ENCODE measurements at regions not wholly inside any gene's neighbourhood (a gene's known extent, or its start where the extent isn't known, plus 50 kb on each side); places are given as distances from the start of the nearest gene placed in this dataset.
"Not testable (repeated sequence)": the region's sequence is repeated elsewhere in the genome, so short reads cannot be mapped to it uniquely, and the experiment has no call there.

DNA sequence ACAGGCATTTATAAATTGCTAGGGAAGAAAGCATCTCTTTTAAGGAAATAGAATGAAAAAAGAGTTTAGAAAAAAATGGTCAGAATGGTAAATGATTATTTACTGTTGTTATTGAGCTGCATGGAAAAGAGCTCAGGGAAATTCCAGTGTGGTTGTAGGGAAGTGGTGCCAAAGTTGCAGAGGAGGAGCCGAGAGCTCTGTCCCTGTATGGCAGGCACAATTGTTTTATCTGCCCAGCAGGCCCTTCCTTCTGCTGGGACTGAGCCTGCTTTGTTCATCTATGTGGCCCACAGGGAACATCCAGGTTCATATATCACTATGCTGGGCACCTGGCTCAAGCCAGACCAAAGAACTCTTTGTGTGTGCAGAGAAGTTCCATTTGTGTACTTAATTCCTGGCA lies 80.8 kb upstream of the AGAP1 start:
- no peak for DNase-seq

DNA sequence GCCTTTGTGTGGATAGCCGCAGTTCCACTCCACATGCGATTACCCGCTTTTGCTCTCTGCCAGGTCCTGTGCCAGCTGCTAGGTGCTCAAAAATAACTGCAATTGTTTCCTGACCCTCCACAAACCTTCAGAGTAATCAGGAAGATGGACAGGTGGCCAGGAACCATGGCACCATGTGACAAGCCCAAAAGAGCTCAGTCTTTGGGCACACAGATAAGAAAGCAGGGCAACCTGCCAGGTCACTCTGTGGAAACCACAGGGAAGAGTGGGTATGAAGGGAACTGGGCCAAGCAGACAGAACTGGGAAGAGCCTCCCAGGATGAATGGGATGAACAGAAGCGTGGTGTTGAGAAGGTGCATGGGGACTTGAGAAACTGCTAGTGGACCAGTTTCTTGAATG lies 79.4 kb upstream of the AGAP1 start:
- no peak for DNase-seq

DNA sequence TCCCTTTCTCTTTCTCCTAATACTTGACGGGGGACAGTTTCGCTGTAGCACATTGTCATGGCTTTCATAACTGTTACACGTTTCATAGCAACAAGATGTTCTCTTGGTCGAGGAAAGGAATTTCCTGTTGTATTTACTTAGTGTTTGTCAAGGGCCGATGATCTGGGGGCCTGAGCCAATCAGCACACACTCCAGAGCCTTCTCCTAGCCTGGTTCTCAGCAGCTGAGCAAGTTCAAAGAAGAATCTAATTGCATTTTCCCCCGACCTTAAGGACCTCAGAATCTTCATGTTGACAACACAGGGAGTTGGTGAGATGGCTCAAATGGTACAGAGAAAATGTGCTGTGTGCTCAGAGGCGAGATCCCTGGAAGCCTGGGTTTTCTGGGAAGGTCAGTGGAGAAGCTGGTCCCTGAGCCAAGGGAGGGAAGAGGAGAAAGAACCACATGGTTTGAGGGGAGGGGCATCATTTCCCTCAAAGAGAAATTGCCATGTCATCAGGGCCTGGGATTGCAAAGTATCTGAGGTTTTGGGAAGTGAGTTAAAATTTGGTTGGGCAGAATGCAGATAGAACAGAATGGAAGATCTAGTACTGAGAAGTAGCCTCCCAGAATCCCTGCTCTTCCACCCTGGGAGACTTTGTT lies 76.9 kb upstream of the AGAP1 start:
- DNase-seq = no peak

DNA sequence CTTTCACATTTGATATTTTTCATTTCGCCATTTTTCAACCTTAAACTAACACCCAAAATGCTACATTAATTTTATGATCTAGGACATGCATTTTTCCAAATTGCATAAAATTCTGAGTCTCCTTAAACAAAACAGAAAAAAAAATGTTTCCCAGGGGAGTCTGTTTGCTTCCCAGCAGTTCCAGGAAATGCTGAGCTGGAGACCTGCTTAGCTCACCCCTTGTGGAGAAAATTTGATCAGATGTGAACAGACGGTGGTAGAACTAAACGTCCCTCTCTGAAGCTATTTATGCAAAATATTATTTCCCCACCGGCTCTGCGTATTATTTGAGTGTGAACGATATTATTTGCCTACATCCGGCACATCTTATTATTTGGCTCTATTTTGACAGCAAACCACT lies 74.9 kb upstream of the AGAP1 start:
- no peak for DNase-seq

DNA sequence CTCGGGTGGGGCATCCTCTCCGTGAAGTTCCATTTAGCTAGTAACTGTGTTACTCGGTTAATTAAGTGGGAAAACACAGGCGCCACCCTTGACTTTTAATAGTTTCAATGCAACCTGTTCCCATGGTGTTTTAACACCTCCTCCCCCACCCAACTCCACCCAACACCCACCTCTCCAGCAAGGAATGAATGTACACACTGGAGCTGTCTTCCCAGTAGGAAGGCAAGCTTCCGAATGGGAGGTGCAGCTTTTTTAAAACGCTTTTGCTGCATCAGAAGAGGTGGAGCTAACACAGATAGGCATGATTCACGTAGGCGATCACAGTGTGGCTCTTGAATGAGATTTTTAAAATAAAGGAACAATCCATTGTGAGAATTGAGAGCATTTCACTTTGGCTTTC lies 73.8 kb upstream of the AGAP1 start:
- DNase-seq = no peak

DNA sequence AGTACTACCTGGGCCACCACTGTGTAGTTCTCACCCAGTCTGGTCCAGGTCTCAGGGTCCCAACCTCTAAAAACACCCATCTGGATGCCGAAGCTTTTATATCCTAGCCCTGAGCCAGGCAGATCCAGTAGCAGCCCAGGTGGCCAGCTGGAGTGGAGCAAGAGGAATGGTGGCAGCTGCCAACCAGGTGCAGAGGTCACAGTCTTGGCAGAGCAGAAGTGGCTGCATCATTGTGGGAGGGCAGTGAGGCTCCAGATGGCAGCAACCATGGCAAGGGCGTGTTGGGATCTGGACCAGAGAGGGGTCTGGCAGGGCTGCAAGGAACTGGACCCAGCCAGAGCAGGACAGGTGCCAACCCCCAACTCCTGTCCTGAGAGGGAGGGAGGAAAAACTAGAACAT lies 72.2 kb upstream of the AGAP1 start:
- DNase-seq = no peak

DNA sequence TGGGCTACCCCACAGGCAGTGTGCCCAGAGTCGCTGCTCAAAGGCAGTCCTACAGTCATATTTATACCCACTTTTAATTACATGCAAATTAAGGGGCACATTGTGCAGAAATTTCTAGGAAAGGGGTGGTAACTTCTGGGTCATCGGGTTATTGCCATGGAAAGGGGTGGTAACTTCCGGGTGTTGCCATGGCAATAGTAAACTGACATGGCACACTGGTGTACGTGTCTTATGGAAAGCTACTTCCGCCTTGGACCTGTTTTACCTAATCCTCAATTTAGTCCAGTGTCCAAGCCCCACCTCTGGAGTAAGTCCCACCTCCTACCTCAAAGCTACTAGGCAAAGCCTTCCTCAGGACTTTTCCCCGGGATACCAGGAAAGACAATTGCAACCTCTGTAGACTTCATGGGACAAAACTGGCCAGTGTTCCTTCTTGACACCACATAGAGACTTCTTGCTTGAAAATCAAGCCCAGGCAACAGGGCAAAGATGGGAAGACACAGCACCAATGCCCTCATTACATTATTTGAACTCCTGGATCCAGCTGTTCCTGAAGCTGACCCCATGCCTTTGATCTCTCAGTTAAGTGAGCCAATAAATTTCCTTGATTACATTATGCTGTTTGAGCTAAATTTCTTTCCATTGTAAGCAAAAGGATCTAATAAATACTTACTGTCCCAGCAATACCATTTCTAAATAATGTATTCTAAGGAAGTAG lies 63.3 kb upstream of the AGAP1 start:
- no peak for DNase-seq

DNA sequence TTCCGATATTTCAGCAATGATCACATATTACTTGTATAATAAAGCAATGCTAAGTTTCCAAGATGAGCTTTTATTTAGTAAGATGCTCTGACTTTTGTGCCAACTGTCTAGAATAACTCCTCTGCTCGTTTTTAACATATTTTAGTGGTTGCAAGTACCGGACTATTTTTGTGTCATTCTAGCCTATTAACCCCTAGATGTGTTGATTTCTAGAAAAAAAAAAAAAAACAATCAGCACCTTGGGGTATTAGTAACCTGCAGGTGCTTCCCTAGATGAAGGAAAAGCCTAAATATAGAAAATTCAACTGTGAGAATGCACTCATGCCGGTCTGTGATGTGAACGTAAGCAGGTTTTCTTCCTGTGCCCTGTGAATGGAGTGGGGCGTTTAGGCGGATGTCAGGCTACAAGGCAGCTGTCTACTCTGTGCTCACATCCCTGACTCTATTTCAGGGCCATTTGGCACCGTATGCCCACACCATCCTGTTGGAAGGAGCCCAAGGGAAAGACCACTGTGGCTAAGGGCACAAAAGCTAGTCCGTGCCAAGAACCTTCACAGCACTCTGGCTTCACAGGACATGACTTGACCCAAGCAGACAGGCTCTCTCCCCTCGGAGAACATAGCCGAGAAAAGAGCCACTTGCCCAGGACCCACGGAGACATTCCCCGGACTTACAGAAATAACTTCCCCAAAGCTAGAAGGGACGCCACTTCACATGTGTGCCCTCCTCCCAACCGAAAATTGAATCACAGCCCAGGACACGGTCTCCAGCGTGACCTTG lies 60.9 kb upstream of the AGAP1 start:
- no peak for DNase-seq

DNA sequence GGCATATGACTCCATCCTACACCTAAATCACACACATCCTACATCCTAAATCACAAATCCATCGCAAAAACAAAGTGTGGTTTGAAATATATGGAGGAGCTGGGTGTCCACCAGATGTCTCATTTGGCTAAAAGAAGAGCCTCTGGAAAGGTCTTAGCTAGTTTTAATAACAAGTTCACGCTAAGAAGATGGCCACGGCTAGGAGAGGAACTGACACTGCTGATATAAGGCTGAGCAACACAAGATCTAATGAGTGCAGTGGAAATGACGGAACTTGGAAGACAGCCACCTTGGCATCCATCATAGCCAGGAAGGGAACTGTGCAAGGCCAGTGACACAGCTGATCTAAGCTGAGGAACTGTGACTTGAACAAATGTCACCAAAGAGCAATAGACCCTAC lies 60.0 kb upstream of the AGAP1 start:
- DNase-seq = no peak

DNA sequence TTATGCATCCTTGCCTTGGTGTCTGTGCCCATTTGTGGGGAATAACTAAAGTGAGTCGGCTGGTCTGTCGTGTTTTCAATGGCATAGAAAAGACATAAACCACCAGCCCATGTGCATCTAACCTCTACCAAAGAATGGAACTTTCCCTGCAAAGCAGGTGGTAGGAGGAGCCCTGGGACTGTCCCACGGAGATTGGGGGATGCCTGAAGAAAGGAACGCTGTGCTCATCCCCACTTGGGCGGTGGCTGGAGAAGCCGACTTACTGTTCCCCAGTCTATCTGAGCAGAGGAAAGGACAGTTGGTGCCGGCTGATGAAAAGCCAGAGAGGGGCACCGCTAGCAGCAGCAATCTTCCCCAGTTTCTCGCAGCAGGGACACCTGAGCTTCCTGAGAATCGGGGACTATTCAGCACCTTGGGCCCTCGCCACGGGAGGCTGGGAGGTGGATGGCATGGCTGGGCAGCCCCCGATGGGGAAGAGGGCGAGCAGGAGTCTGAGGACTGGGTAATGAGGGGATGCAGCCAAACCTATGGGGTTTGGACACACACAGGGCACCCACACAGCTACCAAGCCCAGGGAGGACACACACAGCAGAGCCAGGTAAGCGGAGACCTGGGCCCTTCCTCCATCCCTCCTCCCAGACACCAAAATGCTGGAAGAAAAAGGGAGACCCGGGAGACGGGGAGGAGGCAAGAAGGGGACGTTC lies 53.7 kb upstream of the AGAP1 start:
- DNase-seq = no peak

DNA sequence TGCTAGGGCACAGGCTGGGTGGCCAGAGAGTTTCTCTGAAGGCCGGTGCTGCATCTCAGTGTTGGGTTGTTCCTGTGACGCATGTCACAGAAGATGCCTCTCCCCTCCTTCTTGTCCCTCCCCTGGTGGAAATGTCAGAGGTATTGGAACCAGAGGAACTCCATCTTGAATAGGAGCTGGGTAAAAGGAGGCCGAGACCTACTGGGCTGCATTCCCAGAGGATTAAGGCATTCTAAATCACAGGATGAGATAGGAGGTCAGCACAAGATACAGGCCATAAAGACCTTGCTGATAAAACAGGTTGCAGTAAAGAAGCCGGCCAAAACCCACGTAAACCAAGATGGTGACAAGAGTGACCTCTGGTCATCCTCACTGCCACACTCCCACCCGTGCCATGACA lies 50.3 kb upstream of the AGAP1 start:
- DNase-seq = not testable (repeated sequence)

All from activated T-cell treated with anti-CD3 and anti-CD28 coated beads, Interleukin-2, amount 50 U/mL, for 48 hours (primary cell).